Endometrium (tissue), 2 donors: ENCODE measurements at regions not wholly inside any gene's neighbourhood (a gene's known extent, or its start where the extent isn't known, plus 50 kb on each side); places are given as distances from the start of the nearest gene placed in this dataset.

ENCODE experiments used
- FAIRE-seq: peaks from 2 replicates; lab custom pipeline; 2012; peaks lifted over from hg19 to GRCh38; lab: Jason Lieb, UNC
- donor health status: control.
- donor health status: control.

DNA sequence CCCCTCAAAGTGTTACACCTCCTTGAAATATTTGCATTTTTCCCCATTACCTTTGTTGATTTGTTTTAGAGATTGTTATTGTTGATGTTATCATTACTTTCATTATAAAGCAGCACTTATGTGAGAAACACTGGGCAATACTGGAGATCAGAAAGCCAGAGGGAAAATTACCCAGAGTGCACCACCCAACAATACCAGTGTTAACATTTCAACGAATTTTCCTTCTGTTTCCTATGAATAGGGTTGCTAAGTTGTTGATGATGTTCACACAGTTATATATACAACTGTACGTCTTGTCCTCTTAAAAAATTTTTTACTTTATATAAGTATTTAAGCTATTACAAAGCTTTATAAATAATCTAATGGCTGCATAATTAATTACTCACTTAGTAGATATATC is 173.6 kb upstream of the UMPS start:
- FAIRE-seq: no peak

DNA sequence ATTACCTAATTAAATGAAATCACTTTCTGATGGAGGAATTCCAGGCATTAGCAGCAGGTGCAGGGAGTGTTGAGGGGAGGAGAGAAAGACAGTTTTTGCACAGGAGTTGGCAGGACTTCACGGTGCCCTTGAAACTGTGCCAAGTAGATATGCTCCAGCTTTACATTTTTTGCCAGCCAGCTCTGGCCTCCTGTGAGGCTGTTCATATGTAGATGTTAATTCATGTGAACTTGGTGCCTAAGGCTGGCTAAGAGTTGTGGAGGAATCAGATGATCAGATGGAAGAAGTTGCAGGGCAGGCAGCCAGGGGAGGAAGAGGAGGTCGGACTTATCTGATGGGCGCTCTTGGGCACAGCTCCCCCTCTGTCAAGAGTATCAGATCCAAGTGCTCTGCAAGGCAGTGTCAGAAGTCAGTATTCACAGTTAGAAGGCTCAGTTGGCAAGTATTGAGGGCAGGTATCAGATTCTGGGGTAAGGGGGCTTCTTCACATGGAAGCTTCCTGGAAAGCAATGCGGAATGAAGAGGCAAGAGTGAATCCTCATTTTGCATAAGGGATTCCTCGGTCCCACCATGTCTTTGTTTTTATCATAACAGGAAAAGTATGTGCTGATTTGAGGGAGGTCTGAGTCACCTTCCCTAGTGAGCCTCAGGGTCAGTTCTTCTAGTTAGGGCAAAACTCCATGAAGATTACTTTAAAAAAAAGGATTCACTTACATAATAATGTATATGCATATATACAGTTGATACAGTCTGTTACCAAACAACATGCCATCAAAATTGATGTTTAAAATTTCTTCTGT is 172.6 kb upstream of the UMPS start:
- no peak for FAIRE-seq

DNA sequence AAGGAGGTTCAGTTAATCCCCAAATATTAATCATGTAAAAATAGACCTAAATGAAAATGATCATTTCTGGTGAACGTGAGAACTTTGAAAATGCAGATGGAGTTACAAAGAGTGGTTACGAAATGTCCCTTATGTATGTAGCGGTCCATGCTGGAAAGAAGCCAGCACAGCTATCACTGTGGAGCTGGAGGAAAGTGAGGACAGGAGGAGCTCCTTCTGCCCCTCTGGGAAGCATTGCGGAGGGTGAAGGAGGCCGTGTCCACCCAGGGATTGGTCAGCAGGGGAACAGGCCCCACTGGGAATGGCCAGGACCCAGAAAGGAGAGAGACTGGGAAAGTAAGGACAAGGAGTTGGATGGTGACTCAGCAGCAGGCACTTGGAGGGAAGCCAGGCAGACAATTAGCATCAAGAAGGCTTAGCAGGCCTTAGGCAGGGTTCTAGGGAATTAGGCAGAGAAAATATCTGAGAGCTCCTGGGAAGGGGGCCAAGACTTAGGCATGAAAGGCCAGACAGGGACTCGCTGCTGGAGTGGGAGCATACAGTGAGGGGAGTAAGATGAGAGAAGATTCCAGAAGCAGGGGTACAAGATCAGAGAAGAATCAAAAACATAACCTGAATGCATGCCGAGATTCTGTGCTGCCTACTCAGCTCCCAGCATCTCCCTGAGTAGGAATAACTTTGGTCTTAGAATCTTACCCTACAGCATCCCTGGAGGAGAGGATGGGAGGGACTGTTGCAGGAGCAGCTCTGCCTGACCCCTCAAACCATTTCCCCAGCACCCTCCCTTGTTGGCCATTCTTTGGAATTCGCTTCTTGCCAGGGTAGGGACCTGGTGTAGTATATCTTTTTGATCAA is 171.0 kb upstream of the UMPS start:
- no peak for FAIRE-seq

DNA sequence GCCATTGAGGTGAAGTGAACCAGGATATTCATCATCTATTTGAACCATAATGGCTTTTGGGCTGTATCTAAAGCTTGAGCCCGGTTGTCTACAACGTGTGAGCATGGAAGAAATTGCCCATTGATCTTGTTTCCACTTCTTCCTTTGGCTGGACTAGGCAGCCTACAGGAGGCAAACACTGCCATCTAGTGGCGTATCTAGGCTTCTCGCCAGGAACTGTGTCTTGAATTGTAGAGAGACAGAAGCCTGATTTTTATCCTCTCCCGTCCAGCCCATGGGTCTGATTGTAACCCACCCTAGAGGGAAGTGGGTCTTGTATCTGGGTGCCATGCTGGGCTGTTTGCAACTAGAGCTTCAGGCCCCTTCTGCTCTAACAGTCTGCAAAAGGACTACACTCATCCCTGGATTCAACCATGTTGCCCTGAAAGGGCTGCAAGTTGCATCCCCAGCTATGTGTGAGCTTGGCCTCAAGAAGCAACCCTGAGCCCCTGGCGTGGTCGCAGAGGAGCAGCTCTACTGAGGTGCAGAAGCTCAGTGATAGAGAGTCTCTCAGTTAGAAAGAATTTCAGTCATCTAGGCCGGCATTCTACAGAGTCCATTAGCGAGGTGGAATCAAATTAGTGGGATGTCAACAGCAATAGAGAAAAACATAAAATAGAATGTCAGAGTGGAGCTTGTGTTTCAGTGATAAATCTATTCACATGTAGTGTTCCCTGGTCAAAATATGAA is 170.2 kb upstream of the UMPS start:
- no peak for FAIRE-seq

DNA sequence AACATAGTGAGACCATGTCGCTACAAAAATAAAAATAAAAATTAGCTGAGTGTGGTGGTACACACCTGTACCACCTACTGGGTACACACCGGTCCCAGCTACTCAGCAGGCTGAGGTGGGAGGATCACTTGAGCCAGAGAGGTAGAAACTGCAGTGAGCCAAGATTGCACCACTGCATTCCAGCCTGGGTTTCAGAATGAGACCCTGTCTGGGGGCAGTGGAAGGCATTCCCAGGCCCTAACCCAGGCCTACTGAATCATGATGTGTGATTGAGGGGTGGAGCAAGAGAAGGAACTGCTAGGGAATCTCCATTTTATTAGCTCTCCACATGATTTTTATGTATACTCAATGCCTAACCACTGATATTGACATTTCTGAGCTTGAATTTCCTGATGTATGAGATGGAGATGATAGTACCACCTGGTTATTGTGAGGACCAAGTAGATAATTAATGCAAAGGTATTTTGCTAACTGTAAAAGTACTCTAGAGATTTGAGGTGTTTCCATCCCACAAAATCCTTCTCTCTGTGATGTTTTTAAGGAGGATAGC is 169.5 kb upstream of the UMPS start:
- no peak for FAIRE-seq

DNA sequence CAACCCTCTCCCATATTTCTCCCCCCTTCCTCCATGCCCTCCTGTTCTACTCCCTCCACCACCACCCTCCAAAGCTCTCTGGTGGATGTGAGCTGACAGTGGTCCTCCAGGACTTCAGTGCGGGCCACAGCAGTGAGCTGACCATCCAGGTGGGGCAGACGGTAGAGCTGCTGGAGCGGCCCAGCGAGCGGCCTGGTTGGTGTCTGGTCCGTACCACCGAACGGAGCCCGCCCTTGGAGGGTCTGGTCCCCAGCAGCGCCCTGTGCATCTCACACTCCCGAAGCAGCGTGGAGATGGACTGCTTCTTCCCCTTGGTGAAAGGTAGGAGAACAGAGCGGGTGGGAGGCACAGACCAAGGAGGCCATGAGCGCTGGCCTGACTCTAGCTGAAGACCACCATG is 167.5 kb upstream of the UMPS start:
- FAIRE-seq: no peak

DNA sequence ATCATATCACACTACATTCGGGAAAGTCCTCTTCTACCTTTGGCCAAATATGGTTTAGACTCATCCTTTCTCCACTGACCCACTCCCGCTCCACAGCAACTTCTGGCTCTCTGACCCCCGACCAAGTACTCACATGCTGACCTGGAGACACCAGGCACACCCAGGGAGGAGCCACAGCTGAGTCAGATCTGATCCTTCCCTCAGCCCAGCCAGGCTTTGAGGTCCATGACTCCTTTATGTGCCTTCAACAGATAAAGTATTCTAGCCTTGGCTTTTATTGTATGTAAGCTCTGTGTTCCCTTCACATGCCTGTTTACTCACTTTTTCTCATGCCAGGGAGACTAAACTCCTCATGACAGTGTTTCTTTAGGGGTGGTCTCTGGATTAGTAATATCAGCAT is 166.9 kb upstream of the UMPS start:
- FAIRE-seq: no peak

DNA sequence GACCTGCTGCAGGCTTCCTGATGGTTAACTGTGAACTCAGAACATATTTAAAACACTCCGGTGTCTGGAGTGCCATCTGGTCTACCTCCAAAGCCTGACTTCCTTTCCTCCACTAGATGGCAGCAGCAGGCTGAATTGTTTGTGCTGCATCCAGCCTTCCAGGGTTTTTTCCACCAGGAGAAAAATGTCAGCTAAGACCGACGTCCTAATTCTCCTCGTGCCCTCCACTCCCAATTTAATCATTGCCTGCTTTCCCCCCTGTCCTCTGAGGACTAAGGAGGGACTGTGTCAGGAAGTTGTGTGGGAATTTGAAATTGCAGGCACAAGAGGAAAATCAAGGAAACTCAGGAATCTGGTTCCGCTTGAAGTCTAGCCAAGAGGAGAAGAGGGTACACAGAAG is 165.2 kb upstream of the UMPS start:
- no peak for FAIRE-seq

DNA sequence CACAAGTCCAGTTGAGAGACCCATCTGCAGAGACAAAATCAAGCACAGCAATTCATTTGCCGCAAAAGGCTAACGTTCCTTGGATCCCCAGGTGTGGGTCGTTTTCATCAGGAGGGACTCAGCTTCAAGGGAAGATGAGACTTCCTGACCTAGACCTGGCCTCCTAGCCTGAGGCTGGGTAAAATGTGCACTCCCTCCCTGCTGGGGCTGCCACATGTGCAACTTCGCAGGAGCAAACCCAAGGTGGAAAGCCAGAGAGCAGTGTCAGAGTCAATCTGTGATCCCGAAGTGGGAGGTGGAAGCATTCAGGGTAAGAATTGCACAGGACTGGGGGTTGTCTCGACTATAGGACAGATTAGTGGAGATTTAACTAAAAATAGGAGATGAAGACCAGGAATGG is 164.7 kb upstream of the UMPS start:
- no peak for FAIRE-seq

DNA sequence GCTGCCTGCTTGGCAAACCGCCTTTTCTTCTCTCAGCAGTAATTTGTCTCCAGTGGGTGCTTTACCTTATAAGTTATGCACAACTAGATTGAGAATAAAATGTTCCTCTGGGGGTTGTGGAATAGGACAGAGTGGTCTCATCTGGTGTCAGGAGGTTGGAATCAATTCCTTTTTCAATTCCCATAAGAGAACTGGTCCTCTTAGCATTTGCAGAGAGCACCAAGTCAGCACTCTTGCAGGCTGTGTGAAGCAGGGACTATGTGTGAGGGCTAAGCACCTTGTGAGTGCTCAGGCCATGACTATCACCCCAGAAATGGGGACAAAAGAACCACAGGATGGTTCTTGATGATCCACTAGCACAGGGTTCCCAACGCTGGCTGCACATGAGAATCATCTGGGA is 163.6 kb upstream of the UMPS start:
- no peak for FAIRE-seq

DNA sequence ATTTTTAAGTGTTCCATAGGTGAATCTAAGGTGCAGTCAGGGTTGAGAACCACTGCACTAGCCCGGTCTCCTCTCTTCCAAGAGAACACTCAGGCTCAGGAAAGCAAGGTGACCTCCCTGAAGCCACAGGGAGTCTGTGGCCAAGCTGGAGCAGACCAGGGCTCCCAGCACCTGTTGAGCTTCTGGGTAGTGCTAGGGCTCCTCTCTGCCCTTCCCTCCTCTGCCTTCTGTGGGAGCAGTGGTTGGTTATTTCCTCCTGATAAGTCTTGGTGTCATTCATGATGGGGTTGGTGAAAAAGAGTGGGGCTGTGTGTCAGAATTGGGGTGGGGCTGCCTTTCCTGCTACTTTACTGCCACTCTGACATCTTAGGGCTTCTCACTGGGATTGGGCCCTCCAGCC is 163.1 kb upstream of the UMPS start:
- FAIRE-seq: no peak

DNA sequence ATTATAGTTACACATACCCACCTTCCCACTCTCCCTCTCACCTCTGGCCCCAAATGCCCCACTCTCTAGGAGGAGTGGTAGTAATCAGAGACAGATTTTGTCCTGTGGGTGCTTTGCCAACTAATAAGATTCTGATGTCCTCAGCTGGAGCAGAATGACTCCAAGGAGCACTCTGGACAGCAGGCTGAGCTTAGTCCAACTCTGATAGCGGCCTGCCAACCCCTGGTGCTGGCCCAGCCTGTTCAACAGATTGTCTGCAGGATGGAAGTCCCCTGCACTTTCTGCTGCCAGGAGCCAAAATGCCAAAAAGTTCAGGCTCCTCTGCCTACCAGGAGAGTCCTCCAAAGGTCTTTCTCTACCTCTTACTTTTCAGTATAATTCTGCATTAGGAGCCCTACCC is 160.5 kb upstream of the UMPS start:
- no peak for FAIRE-seq

DNA sequence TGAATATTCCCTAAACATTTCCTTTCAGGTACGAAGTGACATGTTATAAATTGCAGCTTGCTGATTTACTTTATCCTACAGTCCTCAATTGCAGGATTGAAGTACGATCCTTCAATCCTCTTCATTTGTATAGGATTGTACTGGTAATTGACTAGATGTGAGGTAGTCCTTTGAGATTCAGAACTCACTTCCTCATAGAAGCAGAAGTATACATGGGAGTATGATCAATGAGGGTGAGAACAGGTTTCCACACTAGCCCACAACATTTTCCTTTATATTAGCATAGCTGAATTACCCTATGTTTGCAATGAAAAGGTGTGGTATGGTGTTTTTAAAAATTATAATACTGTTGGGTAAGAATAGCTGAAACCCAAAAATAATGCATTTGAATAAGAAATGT is 160.0 kb upstream of the UMPS start:
- FAIRE-seq: no peak

DNA sequence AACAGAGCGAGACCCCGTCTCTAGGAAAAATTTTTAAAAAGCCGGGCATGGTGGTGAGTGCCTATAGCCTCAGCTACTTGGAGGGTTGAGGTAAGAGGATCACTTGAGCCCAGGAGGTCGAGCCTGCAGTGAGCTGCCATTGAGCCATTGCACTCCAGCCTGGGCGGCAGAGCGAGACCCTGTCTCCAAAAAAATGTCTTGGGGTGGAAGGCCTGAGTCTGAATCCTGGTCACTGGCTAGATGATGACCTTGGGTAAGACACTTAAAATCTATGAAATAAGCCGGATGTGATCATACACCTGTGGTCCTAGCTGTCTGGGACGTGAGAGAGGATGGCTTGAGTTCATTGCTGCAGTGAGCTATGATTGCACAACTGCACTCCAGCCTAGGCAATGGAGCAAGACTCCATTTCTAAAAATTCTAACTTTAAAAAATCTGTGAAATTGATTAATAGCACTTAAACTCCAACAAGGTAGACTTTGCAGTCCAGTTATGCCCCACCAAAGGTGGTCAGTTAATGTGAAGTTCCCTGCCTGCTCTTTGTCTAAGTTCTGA is 157.3 kb upstream of the UMPS start:
- FAIRE-seq: no peak

DNA sequence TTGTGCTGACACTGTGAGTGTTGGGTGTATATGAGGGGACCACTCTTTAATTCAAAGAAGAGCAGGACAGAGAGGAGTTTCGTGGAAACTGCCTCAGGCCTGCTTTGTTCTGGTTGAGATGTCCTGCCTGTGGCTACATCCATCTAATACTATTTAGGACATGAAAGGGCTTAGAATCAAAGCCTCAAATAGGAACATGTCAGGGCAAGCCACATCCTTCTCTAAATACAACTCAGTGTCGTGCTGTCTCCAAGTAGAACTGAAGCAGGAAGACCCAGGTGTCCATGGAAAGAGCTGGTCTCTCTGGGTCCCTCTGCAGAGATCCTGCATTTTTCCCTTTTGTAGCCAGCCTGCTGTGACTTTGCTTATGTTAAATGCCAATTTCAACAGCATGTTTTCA is 156.2 kb upstream of the UMPS start:
- FAIRE-seq: no peak

DNA sequence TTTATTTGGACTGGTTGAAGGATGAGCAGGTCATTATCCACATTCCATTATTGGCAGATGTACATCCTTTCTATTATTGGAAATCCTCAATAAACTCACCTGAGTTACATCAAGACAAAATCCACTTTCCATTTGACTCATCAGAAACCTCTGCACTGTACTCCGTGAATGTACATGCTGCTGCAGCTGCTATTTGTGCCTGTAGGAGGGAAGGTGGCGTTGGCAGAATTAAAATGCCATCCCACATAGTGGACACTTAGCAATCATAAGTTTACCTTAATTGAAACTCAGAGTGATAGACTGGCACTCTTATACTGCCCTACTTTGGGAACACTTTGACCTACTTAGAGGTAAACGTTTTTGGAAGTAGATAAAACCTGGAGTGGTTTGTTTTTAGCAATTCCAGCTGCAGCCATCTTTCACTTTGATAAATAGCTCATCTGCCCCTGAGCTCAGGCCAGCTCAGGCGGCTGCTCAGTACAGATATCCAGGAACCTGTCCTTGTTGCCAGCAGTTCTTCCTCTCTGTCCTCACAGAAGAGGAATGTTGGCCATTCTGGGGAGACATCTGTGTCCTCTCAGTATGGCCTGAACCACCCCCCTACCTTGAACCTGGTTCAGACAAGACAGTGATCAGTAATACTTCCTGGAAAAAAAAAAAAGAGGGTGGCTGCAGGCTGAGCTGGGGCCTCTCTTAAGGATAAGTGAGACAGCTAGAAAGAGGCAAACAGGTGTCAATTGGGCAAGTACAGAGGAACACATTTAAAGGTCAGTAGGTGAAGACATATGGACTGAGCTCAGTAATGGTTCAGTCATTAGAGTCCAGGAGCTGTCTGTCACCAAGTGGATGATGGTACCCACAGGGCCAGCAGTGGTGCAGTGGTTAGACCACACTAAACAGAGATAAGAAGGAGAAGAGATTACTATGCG is 153.4 kb upstream of the UMPS start:
- no peak for FAIRE-seq

DNA sequence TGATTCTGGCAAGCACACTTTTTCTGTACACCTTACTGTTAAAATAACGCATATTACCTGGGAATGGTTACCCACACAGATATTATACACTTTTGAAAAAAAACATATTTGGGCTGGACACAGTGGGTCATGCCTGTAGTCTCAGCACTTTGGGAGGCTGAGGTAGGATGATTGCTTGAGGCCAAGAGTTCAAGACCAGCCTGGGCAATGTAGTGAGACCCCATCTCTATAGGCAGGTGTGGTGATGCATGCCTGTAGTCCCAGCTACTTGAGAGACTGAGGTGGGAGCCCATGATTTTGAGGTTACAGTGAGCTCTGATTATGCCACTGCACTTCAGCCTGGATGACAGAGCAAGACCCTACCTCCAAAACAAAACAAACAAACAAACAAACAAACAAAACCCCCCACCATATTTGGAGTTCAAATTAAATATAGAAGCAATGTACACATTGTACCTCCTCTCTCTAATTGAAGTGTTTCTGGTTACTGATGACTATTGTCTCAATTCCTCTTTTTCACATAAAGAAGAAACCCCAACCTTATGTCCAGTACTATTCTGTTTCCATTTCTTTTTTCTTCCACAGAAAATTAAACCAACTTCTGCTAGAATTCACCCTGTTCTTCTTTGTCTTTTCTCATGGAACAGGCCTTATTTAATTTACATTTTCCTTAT is 152.6 kb upstream of the UMPS start:
- FAIRE-seq: no peak

DNA sequence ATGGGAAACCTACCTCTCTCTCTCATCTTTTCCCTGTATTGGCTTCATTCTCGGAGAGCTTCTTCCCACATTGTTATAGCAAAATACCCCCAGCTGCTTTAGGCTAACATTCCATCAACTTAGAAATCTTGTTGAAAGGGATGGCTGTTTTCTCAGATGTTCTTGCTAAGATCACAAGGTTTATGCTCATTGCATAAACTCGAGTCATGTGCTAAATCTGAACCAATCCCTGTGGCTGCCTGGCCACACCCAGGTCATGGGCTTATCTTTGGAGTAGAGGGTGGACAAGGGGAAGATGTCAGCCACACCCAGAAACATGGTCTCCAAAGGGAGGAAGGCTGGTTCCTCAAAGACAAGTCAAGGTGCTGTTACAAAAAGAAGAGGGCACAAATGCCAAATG is 150.6 kb upstream of the UMPS start:
- FAIRE-seq: no peak

DNA sequence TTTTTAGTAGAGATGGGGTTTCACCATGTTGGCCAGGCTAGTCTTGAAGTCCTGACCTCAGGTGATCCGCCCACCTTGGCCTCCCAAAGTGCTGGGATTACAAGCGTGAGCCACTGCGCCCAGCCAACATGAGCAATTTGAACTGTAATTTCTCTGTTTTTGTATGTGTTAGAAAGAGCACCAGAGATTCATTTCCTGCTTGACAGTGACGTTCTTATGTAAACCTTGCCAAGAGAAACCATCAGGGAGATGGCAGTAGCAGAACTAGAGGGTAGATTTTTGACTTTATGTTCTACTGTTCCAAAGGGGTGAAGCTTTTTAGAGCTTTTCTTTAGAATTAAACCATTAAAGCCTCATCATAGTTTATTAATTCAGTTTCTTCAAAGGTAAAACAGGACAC is 148.1 kb upstream of the UMPS start:
- no peak for FAIRE-seq

DNA sequence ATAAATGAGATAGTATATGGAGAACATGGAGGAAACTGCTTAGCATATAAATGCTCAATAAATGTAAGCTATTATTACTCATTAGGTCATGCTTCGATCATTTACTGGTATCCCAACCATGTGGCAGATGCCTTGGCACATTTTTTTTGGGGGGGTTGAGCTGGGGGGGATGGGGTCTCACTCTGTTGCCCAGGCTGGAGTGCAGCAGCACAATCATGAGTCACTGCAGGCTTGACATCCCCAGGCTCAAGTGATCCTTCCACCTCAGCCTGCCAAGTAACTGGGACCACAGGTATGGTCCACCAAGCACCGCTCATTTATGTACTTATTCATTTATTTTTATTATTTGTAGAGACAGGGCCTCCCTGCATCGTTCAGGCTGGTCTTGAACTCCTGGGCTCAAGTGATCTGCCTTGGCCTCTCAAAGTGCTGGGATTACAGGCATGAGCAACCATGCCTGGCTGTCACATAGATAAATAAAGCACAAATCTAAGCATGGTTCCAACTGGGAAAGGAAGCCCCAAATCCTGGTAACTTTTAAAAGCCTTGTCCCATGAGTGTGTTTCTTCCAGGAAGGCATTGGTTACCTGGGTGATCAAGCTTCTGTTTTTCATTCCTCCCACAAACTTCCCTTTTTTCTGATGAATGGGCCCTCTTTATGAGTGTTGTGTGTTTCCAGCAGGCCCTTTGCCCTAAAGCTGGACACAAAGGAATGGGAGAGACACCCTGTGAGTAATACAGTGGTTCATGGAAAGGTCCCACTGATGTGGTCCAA is 147.4 kb upstream of the UMPS start:
- FAIRE-seq: no peak
